WERI-Rb-1 (cell line): ENCODE measurements at regions not wholly inside any gene's neighbourhood (a gene's known extent, or its start where the extent isn't known, plus 50 kb on each side); places are given as distances from the start of the nearest gene placed in this dataset.

Source experiments
- DNase-seq: peaks from one replicate; pipeline ENCODE4 v3.0.0-alpha.2; 2020
- H3K27ac ChIP-seq: fragments of 250-450 bp; sonication (Bioruptor Pico); 2 replicates; pipeline ENCODE4 v1.5.1; 2020; ENCODE audit warnings: mild to moderate bottlenecking, moderate library complexity
- H3K27me3 ChIP-seq: fragments of 250-450 bp; sonication (Bioruptor Pico); 2 replicates; pipeline ENCODE4 v1.5.1; 2021; ENCODE audit warnings: mild to moderate bottlenecking, low read depth, moderate library complexity; ENCODE audit not compliant: insufficient read depth, severe bottlenecking
- H3K36me3 ChIP-seq: fragments of 250-450 bp; sonication (Bioruptor Pico); 2 replicates; pipeline ENCODE4 v1.5.1; 2020; ENCODE audit warnings: mild to moderate bottlenecking, moderate library complexity
- H3K4me3 ChIP-seq: 2 replicates; pipeline ENCODE4 v1.5.1; 2011; ENCODE audit warnings: low read depth, mild to moderate bottlenecking, control low read depth, low read length
- H3K9me3 ChIP-seq: fragments of 250-450 bp; sonication (Bioruptor Pico); 2 replicates; pipeline ENCODE4 v1.5.1; 2021; ENCODE audit warnings: mild to moderate bottlenecking, moderate library complexity; ENCODE audit not compliant: severe bottlenecking
- TF ChIP-seq, protein P1 (sequence below): IDR thresholded peaks from 2 replicates; pipeline ENCODE4 v1.5.1; 2011; ENCODE audit warnings: low read depth, mild to moderate bottlenecking, control low read depth, inconsistent platforms, low read length

DNA sequence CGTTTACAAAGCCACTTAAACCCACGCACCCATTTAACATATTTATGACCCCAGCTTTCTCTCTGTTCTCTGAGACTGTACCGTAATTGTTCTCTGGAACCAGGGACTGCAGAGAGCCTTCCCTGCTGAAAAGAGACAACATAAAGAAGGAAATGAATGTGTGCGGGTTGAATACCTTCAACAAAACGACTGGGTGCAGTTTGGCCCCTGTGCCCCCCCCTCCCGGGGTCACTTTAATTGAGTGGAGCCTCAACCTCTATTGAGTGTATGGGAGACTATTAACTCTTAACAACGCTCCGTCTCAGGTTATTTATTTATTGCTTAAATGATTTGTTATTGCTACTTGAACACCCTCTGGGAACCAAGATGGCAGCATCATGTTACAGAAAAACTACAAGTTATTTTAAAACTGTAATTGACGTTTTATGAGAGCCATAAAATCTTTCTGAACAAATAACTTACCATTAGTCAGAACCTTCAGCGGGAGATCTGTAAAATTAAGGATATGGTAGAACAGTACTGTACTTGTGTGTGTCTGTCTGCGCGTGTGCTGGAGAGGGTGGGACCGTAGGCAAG, 70.6 kb downstream of the GAS1 start:
- DNase-seq = no peak
- Histone ChIP-seq H3K36me3 (no peaks in the 10 kb centered on the region), H3K9me3 (no peaks in the 10 kb centered on the region), H3K27me3 (peaks cover 63% of the 10 kb centered on the region), H3K4me3 (no peak overlapping the region), H3K27ac (no peak overlapping the region)
- TF ChIP-seq, protein P1, sequence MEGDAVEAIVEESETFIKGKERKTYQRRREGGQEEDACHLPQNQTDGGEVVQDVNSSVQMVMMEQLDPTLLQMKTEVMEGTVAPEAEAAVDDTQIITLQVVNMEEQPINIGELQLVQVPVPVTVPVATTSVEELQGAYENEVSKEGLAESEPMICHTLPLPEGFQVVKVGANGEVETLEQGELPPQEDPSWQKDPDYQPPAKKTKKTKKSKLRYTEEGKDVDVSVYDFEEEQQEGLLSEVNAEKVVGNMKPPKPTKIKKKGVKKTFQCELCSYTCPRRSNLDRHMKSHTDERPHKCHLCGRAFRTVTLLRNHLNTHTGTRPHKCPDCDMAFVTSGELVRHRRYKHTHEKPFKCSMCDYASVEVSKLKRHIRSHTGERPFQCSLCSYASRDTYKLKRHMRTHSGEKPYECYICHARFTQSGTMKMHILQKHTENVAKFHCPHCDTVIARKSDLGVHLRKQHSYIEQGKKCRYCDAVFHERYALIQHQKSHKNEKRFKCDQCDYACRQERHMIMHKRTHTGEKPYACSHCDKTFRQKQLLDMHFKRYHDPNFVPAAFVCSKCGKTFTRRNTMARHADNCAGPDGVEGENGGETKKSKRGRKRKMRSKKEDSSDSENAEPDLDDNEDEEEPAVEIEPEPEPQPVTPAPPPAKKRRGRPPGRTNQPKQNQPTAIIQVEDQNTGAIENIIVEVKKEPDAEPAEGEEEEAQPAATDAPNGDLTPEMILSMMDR = no peak

DNA sequence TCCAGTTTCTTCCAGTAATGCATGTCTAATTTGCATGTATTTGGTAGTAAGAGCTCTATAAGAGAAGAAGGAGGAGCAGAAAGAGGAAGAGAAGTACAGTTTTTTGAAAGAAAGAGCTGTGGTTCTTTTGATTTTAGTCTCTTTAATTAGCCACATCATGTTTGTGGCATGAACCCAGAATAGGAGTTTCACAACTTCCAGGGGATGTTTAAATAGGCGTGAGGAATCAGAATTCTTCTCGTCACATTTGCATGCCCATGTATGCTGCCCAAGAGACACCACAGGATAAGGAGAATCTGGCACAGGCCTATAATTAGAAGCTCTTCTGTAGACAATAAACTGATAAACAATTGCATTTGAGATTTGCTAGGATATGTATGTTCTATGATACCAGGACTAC, 78.7 kb downstream of the GAS1 start:
- Histone ChIP-seq H3K36me3 (no peaks in the 10 kb centered on the region), H3K27ac (no peak overlapping the region), H3K9me3 (no peaks in the 10 kb centered on the region), H3K4me3 (no peak overlapping the region), H3K27me3 (peaks cover 43% of the 10 kb centered on the region)
- no peak for DNase-seq
- TF ChIP-seq, protein P1 = no peak

DNA sequence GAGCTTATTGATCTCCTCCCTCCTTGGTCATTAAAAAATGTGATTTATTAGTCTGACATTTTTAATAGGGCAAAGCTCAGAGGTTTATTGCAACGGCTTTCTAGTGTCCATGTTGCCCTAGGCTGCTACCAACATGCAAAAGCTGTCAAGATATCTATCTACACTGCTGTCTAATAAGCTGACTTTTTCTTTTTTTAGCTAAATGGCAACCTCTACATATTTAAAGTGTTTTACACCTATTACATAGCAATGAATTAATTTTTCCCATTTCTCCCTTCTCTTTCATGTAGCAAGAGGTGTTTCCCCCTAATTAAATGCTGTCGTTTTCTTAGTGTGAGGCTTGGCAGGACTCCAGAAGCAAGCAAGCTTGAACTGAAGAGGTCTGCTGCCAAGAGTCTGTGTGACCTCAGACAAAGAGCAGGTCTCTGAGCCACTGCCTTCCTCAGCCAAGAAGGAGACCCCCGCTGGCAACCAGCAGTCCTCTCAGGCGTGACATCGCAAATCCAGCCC, 79.4 kb downstream of the GAS1 start:
- Histone ChIP-seq H3K27ac (no peak overlapping the region), H3K4me3 (no peak overlapping the region), H3K36me3 (no peaks in the 10 kb centered on the region), H3K9me3 (no peaks in the 10 kb centered on the region), H3K27me3 (peaks cover 37% of the 10 kb centered on the region)
- no peak for DNase-seq
- TF ChIP-seq, protein P1 = no peak

DNA sequence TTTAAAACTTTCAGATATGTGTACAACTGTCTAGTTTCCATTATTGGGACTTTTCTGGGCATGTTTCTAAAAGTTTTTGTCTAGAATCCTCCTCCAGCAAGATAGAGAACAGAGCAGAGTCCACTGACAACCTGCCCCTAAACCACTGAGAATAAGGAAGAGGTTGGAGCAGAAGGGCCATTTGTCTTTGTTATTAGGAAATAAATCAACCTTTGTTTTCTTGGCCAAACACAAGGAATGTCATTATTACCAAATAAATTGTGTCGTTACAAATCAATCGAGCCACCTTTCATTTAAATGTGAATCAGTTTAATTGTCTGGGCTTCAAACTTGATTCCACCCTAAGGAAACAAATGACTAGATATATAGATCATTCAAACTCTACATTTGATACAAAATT, 81.4 kb downstream of the GAS1 start:
- no peak for DNase-seq
- no peaks in the 10 kb centered on the region for H3K36me3 ChIP-seq
- H3K27me3 ChIP-seq = peaks cover 25% of the 10 kb centered on the region
- TF ChIP-seq, protein P1 = no peak
- H3K4me3 ChIP-seq = no peak overlapping the region
- H3K9me3 ChIP-seq = no peaks in the 10 kb centered on the region
- H3K27ac ChIP-seq = no peak overlapping the region

DNA sequence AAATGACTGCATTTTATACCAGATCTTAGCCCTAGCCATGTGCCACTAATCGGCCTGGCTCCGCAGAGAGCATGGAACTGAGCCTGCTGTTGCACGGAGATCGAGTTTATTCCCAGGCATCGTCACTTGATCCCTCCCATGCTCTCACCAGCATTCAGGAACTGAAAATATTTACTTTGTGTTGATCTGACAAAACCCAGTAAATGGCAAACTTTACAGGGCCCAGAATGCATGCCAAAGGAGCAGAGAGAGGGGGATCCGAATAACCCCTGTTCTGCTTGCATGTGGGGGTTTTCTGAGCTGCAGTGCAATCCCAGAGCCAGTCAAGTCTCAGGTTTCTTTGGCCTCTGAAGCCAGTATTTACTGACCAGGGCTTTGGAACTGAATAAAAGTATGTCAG, 87.3 kb downstream of the GAS1 start:
- TF ChIP-seq, protein P1 = no peak
- Histone ChIP-seq H3K27me3 (peaks cover 12% of the 10 kb centered on the region), H3K4me3 (no peak overlapping the region), H3K27ac (no peak overlapping the region), H3K36me3 (no peaks in the 10 kb centered on the region), H3K9me3 (no peaks in the 10 kb centered on the region)
- DNase-seq = no peak

DNA sequence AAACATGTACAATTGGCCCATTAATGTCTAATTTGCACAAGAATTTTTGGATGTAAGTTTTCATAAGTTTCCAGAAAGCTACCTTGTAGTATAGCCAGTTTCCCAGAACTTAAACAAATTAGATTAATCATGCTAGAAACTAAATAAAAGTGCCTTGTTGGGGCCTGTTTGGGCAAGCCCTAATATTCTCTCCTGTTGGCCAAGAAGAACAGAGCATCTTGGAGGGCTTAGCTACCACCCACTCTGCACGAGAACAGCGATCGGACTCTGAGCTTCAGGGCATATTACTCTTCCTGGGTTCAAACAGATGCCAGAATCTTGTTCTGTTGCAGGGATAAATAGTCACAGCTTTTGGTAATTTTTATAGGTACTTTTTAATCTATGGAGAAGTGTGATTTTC, 88.2 kb downstream of the GAS1 start:
- Histone ChIP-seq H3K4me3 (no peak overlapping the region), H3K9me3 (no peaks in the 10 kb centered on the region), H3K36me3 (no peaks in the 10 kb centered on the region), H3K27me3 (peaks cover 14% of the 10 kb centered on the region), H3K27ac (no peak overlapping the region)
- TF ChIP-seq, protein P1 = no peak
- no peak for DNase-seq
